SKM-1 (cell line): ENCODE measurements at regions not wholly inside any gene's neighbourhood (a gene's known extent, or its start where the extent isn't known, plus 50 kb on each side); places are given as distances from the start of the nearest gene placed in this dataset.
"Not testable (repeated sequence)": the region's sequence is repeated elsewhere in the genome, so short reads cannot be mapped to it uniquely, and the experiment has no call there.

ENCODE experiments used
- DNase-seq: peaks from one replicate; lab custom pipeline; 2025; ENCODE audit not compliant: unreplicated experiment; lab: John Stamatoyannopoulos, UW

DNA sequence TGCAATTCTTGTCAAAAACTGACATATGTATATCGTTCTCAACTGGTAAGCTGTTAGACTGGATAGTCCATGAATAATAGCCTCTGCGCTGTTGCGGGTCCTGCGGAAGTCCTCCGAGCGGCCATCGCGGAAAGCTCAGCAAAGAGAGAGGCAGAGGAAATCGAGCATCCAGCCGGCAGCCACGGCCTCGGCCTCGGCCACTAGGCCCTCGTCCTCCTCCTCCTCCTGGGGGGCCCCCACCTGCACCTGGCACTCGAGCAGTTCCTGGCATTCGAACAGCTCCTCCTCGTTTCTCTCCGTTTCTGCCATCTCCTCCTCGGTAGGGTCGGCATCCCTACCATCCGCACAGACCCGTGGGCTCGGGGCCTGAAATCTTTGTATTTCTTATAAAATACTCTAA is 111.2 kb upstream of the CYLC1 start:
- not testable (repeated sequence) for DNase-seq

DNA sequence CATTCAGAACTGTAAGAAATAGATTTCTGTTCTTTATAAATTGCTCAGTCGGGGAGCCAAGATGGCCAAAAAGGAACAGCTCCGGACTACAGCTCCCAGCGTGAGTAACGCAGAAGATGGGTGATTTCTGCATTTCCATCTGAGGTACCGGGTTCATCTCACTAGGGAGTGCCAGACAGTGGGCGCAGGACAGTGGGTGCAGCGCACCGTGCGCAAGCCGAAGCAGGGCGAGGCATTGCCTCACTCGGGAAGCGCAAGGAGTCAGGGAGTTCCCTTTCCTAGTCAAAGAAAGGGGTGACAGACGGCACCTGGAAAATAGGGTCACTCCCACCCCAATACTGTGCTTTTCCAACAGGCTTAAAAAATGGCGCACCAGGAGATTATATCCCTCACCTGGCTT is 110.5 kb upstream of the CYLC1 start:
- not testable (repeated sequence) for DNase-seq

DNA sequence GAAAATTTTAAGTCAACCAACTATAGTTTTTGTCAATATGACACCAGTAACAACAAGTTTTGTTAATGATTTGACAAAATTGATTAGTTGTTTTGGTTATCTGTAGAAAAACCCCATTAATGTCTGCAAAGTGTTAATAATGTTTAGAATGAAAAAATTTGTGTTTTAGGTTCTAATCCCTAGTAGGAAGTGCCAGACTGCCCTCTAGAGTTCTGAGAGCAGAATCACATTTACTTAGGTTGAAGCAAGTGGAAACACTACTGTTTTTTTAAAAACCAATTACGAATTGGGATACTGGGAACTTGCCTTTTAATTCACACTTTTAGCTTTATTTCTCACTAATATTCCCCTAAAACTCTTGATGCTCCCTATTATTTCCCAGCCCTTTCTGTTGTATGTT is 101.1 kb upstream of the CYLC1 start:
- peak; percentile 2 for DNase-seq

DNA sequence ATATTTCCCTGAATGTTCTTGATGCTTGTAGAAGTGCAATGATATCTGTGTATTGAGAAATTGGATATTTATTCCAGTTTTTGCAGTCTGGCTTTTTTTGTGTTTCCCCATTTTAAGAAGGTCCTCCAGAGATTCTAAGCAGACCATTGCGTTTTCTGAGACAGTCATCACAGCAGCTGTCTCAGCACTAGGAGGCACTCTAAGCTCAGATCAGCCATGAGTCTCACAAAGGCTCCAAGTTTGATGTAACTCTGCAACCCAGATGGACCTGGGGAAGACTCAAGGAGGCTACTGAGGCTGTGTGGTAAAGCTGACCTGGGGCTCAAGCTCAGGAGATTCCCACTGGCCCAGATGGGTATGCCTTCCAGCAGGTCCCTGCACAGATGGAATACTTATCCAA is 89.3 kb upstream of the CYLC1 start:
- DNase-seq: no peak
